GM18868 (cell line): ENCODE measurements at regions not wholly inside any gene's neighbourhood (a gene's known extent, or its start where the extent isn't known, plus 50 kb on each side); places are given as distances from the start of the nearest gene placed in this dataset.

Experiments
- ATAC-seq: cut with Tn5 transposase; IDR thresholded peaks from one replicate; pipeline ENCODE4 v1.9.1; 2021; ENCODE audit warnings: mild to moderate bottlenecking, moderate library complexity; ENCODE audit not compliant: unreplicated experiment

DNA sequence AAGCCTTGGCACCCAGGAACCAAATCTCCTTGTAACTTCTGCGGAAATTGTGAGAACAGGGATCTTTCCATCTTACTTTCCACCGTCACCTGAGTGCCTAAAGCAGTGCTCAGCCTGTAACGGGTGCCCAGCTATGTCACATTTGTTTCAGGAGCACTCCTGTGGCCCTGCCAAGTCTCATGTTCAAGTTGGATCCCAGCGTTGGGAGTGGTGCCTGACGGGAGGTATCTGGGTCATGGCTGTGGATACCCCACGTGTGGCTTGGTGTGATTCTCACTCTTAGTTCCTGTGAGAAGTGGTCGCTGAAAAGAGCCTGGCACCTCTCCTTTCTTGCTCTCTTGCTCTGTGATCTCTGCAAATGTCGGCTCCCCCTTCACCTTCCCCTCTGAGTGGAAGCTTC lies 114.9 kb downstream of the UQCRFS1 start:
- no peak for ATAC-seq

DNA sequence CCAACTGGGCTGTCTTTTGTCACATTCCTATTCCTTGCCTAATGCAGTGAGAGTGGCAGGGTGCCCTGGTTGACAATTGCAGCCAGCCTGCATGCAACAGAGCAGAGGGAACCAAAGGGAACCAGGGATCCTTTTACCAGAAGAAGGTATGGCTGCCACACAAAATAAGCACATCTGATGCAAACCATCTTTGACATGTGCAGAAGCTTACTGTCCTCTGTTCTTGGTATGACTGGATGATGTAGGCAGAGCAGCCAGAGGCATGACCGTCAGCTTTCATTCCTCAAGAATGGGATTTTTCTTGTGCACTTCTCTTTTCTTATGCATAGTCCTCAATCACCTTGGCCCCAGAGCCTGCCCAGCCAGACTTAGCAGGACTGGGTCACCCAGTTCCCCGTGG lies 116.1 kb downstream of the UQCRFS1 start:
- no peak for ATAC-seq

DNA sequence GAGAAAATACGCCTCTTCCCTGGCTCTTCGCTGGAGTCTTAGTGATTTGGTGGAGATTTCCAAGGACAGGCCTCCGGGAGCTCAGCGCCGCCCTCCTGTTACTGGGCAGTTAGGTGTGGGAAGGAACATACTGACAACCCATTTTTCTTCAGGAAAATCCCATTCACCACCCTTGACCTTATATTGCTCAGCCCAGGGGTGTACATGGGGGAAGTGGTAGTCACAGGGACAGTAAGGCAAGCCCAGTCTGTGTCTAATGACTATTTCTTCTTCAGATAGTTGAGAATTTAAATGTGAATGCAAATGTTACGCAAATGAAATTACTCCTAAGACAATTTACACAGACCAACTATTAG lies 119.4 kb downstream of the UQCRFS1 start:
- no peak for ATAC-seq

DNA sequence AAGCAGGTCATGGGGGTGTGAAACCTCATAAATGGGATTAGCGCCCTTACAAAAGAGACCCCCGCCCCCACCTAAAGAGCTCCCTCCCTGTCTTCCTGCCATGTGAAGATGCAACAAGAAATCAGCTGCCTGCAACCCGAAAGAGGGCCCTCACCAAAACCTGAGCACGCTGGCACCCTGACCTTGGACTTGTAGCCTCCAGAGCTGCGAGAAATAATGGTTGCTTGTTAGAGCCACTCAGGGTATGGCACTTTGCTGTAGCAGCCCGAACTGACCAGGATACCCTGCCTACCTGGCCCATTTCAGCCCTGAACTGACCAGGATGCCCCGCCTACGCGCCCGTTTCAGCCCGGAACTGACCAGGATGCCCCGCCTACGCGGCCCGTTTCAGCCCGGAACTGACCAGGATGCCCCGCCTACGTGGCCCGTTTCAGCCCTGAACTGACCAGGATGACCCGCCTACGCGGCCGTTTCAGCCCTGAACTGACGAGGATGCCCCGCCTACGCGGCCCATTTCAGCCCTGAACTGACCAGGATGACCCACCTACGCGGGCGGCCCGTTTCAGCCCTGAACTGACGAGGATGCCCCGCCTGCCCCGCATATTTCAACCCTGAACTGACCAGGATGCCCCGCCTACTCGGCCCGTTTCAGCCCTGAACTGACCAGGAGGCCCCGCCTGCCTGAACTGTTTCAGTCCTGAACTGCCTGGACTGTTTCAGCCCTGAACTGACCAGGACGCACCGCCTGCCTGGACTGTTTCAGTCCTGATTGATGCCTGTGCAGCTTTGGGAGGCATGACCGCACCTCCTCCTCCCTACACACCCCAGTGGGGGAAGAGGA lies 120.0 kb downstream of the UQCRFS1 start:
- ATAC-seq = no peak

DNA sequence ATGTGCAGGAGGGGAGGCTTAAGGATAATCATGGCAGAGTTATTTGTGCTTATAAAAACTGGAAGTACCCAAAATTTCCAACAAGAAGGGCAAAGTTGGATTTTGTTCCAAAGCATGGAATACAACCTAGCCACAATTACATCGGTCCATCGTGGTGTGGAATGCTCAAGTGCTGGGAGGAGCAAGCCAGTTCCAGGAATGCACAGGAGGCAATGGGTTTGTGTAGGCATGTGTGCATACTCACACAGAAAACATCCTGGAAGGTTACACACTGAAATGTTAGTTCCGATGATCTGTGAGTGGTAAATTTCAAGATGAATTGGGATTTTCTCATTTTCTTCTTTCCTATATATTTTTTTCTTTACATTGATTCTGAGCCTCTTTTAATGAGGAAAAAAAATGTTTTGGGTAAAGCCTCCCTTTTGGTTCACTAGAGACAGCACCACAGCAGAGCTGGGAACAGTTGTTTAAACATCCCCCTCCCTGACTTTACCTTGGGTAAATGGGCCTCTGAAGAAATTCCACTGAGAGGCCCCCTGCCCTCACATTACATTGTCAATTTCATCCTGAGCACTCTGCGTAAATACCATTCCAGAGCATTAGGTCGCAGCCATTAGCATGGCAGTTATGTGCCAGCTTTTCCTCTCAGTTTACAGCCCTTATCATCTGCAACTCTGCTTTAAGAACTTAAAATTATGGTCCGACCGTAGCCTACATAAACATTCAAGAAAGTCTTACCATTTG lies 122.0 kb downstream of the UQCRFS1 start:
- no peak for ATAC-seq

DNA sequence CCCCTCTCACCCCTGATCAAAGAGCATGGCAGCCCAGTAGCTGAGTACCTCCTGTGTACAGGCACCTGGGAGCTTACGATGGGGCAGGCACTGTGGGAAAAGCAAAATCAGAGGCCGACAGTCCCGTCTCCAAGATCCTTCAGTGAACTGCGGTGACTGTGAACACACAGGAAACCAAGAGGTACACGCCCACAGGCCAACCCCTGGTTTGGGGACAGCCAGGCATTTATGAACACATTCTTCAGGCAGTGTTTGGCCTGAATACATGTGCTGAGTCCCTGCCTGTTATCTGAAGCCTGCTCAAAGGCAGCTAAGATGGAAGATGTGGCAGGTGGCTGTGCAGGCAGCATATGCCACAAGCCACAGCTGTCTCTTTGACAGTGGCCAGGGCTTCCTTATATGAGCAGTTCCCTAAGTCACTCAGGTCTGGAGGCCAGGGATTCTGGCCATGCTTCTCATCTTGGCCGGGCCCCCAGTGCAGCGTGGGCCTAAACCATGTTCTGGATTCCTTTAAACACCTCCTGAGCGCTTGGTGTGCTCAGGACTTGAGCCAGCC lies 123.6 kb downstream of the UQCRFS1 start:
- ATAC-seq = no peak

DNA sequence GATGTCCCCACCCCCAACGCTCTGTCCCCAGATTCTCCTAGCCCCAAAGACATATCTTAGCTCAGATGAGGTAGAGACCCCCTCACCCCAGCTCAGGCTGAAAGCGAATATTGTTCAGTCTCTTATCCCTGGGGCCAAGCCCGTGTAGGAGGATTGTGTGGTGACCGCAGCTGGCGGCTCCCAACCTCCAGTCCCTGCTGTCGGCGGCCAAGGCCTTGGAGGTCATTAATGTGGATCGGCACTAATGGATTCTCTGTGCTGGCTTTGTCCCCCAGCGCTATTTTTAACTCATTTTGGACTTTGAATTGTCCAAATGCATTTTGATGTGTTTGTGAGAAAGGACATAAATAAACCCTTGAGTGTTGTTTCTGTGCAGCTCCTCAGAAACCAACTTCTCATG lies 124.2 kb downstream of the UQCRFS1 start:
- no peak for ATAC-seq

DNA sequence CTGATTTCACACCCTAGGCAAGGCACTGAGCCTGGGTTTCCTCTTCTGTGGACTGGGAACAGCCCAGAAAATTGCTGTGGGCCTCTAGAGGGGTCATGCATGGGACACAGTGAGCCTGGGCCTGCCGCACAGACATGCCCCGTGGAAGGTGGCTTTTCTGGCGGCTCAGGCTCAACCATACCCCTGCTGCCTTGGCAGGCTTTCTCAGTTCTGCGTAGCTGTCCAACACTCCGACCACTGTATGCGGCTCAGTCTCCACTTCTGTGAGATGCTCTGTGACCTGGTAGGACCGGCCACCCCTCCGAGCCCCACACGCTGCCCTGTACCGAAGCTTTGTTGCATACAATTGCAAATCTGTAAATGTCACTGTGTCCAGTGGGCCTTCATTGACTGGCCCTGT lies 126.3 kb downstream of the UQCRFS1 start:
- ATAC-seq = no peak

DNA sequence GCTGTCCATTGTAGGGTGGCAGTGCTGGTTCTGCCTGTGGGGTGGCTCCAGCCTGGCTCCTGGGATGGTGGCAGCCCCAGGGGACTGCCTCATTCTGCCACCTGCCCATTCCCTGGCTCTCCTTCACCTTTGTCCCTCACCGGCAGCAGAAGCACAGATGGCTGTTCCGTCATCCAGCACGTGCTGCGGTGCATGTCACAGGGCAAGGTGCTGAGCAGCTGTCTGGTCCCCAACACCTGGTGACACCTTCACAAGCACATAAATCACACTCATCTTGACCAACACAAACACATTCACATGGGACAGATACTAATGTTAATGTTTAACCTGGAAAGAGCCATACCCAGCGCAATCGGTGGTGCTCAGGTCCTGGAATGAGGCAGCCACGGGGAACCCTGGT lies 126.8 kb downstream of the UQCRFS1 start:
- no peak for ATAC-seq

DNA sequence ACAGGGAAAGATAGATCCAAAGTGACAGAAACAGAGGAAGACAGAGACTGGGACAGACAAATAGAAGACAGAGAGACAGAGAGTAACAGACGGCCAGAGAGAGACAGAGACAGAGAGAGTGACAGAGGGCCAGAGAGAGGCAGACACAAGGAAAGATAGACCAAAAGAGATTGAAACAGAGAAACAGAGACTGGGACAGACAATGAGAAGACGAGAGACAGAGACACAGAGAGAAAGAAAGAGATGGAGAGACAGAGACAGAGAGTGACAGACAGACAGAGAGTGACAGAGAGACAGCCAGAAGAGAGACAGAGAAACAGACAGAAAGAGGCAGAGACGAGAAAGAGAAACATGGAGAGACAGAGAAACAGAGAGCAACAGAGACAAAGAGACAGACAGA lies 127.3 kb downstream of the UQCRFS1 start:
- no peak for ATAC-seq

DNA sequence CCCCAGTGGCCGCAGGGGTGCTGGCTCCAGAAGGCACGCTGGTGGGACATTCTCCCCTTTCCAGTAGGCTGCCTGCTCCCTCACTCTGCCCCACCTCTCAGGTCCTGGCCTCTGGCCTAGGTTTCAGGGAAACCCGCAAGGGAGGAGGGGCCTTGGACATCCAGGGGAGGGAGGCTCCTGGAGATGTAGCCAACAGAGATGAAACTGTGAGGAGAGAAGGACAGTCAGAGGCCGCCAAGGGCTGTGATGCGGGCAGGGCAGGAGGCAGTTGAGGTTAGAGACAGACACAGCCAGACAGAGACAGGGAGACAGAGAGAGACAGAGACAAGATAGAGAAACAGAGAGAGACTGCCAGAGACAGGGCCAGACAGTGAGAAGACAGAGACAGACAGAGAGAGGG lies 127.7 kb downstream of the UQCRFS1 start:
- ATAC-seq = no peak

DNA sequence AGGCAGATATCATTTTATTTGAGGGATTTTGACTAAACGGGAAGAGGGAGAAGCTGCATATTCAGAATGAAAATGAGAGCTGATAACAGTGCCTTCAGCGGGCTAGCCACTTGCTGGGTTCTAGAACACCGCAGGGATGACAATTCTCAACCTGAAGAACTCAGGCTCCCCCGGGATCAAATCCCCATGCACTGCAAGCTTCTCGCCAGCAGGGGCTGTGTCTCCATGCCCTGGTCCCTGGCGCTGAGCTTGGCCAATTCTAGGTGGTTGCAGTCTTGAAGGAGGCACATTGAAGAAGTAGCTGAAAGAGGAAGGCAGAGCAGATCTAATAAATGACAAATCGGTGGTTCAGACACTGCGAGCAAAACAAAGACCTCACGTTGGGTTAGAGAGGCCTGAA lies 128.7 kb downstream of the UQCRFS1 start:
- no peak for ATAC-seq

DNA sequence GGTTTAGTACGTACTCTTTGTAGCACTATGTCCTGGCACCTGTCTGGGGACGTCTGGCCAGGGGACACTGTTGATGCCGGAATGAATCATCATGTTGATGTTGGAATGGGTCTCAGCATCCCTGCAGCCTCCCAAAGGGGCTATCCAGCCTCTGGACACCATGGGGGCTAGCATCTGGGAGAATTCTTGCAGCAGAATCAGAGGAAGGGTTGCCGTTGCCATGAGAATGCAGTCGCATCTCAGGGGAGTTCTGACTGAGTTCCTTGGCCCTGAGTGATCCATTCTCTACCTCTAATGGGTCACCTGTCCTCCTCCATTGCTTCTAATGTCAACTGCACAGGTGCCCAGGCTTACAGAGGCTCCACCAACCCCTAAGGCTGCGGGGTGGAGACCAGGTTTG lies 129.1 kb downstream of the UQCRFS1 start:
- no peak for ATAC-seq

DNA sequence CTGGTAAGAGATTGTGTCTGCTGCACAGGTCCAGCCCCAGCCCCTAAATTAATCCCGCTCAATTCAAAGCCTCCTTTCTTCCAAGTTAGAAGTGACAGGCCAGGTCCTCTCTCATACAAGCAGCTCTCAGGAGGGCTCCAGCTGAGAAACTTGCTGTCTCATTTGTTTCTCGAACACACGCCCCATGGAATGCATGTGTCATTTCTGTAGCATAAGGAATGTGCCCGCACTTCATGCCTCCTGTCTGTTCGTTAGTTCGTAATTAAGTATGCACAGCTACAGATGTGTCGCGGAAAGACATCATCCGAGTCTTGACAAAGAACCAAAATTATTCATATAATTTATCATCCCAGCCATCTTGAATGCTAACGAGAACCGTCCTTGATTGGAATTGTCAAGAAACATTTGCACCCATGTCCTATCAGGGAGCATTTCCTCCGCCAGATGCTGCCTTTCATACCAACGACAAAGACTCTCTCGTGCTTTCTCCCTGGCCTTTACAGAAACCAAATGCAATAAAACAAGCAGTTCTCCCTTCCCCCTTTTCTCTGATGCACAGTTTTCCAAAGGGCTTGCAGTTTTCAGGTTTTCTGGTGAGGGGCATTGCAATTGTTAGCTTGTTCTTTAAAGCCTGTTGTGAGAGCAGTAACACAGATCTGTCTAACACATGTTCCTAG lies 133.5 kb downstream of the UQCRFS1 start:
- no peak for ATAC-seq

DNA sequence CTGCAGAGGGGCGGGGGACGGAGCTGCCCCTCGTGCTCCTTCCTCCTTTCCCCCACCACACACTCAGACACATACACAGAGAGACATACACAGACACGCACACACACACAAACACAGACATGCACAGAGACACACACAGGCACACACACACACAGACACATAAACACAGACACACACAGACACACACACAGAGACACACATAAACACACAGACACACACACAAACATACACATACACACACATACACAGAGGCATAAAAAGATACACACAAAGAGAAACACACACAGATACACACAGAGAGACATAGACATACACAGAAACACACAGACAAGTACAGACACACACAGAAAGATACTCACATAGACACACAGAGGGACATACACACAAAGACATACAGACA lies 136.0 kb downstream of the UQCRFS1 start:
- no peak for ATAC-seq

DNA sequence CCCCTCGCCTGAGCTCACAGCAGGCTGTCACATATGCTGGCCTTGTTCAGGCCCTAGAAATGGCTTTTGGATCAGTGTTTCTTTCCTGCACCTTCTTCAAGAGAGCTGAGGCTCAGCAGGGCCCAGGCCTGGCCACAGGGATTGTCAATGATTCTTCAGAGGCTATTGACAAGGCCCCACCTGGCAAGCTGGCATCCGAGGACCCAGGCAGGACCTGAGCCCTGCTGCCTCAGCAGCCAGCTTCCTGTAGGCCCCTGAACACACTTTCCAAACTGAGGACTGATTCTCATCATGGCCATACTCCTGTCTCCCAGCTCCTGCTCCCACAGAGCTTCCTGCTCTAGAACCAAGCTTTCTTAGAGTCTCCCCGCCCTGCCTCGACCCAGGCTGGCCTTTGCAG lies 136.8 kb downstream of the UQCRFS1 start:
- ATAC-seq = no peak

DNA sequence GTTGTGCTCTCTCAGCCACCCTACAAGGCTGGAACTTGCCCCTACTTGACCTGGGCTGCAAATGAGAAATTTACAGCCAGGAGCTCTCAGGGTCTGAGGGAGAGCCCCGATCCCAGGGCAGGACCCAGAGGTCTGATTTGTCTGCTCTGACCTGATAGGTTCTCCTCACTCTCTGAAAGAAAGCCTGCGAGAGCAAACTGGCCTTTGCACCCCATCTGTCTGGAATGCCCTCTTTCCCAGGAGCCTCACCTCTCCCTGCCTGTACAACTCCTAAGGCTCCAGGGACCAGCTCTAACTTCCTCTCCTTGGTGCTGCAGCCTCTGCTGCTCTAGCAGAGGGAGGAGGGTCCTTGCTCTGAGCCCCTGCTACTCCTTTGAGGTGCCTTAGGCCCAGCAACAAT lies 137.8 kb downstream of the UQCRFS1 start:
- no peak for ATAC-seq

DNA sequence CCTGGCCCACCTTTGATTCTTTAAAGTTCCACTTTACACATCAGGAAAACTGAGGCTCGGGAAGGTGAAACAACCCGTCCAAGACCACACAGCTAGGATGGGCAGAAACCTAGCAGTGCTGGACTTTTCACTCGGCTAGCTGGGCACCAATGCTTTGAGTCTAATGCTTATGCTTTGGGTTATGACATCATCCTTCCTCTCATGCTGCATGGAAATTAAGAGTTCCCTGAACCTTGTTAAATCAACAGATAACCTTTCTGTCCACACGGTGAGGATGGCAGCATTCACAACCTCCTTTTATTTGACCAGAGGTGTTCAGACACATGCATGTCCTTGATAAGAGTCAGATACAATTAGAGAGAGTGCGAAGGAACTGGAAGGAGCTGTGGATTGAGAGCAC lies 138.4 kb downstream of the UQCRFS1 start:
- no peak for ATAC-seq

DNA sequence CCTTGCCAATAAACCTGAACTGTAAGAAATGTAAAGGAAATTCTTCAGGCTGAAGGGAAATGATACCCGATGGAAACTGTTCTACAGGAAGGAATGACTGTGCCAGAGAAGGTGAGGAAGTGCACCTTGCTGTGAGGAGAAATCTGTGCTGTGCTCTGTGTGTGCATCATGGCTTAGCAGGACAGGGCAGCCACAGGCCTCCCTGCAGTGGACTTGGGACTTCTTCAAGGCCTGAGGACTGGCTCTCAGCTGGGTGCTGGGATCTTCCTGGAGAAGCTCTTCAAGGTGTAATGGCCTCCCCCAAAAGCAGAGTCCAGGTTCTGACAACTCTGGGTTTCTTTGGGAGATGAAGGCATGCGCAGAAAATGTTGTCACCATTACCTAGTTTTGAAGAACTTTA lies 145.1 kb downstream of the UQCRFS1 start:
- no peak for ATAC-seq

DNA sequence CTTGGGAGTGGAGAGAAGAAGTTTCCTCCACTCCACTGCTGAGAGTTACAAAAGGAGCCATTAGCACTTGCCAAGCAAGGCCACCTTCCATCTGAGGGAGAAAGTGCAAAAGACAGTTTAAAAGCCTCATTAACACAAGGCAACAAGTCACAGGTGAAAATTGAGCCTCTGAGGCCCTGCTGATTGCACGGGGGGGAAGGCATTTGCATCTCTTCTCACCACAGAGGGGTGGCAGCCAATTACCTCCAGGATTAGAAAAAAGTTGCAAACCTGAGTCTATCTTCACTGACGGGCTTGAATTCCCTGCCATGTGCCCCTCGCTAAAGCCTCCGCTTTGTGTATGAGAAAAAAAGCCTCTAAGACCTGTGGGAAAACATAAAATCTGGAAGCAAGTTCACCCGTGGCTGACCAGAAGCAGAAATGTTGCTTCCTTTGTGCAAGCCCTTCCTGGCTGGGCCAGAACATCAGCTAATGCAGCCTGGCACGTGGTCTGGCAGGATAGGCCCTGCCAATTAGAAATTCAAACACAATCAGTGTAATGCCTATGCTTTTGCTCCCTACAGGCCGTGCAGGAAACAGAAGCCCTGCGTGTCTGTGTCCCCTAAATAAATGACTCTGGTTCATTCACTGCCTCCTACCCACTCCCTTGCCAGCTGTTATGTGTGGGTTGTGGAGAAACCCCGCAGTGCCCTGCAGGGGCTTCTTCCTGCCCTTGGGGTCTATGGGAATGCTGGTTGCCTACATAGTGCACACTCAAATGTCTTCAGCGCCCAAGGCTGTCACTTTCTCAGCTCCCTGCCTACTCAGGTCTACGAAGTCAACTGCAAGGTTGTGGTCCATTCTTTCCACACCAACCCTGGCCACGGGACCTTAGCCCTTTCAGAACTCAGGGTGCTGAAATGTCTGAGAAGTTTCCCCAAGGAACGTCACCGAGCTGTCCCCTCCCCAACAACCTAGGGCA lies 150.2 kb downstream of the UQCRFS1 start:
- ATAC-seq = no peak
